ENCODE measurements at regions not wholly inside any gene's neighbourhood (a gene's known extent, or its start where the extent isn't known, plus 50 kb on each side); places are given as distances from the start of the nearest gene placed in this dataset.

- TF ChIP-seq, protein P1, sequence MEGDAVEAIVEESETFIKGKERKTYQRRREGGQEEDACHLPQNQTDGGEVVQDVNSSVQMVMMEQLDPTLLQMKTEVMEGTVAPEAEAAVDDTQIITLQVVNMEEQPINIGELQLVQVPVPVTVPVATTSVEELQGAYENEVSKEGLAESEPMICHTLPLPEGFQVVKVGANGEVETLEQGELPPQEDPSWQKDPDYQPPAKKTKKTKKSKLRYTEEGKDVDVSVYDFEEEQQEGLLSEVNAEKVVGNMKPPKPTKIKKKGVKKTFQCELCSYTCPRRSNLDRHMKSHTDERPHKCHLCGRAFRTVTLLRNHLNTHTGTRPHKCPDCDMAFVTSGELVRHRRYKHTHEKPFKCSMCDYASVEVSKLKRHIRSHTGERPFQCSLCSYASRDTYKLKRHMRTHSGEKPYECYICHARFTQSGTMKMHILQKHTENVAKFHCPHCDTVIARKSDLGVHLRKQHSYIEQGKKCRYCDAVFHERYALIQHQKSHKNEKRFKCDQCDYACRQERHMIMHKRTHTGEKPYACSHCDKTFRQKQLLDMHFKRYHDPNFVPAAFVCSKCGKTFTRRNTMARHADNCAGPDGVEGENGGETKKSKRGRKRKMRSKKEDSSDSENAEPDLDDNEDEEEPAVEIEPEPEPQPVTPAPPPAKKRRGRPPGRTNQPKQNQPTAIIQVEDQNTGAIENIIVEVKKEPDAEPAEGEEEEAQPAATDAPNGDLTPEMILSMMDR (IDR thresholded peaks at IDR 0.05; ENCODE audit: poor library complexity, severe bottlenecking), result peak; percentile 58
- TF ChIP-seq REST (IDR thresholded peaks at IDR 0.05; ENCODE audit: borderline replicate concordance), result peak; percentile 62
These were observed 162.5 kb upstream of the TBL1XR1 start for GRCh38 chr3:177359593-177360357.

Data from neural cell (in vitro differentiated cells).